B cell (primary cell): ENCODE measurements at regions not wholly inside any gene's neighbourhood (a gene's known extent, or its start where the extent isn't known, plus 50 kb on each side); places are given as distances from the start of the nearest gene placed in this dataset.

ENCODE experiments used
- CTCF ChIP-seq: fragments of 200-600 bp; IDR thresholded peaks from one replicate; pipeline ENCODE4 v1.8.0; 2022; ENCODE audit warnings: antibody characterized with exemption, mild to moderate bottlenecking
- EZH2 ChIP-seq: IDR thresholded peaks from 2 replicates; pipeline ENCODE4 v1.6.1; 2012; ENCODE audit warnings: borderline replicate concordance, low read depth, mild to moderate bottlenecking, moderate library complexity, low read length; ENCODE audit not compliant: insufficient read depth, poor library complexity, severe bottlenecking

GRCh38 chr6:79146421-79146820 lies 68.4 kb upstream of the PHIP start:
- TF ChIP-seq CTCF, result no peak
- TF ChIP-seq EZH2, result no peak
